ENCODE measurements at regions not wholly inside any gene's neighbourhood (a gene's known extent, or its start where the extent isn't known, plus 50 kb on each side); places are given as distances from the start of the nearest gene placed in this dataset.

DNA sequence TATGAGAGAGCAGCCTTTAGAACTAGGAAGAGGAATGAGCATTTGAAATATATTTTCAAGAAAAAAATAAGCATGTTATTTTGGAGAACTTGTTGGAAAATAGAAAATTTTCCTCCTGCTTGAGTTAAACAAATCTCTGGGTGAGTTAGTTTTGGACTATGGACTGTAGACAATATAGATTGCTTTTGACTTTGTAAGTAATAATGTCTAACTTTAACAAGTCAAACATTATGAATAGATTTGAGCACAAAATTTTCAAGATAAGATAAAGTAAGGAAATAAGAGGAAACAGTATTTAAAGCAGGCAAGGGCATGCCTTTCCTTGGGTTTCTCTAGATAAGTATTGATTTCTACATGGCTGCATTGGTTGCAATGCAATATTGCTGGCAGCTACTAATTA lies 360.8 kb downstream of the LMO4 start (continued):
- TF ChIP-seq, protein P1, sequence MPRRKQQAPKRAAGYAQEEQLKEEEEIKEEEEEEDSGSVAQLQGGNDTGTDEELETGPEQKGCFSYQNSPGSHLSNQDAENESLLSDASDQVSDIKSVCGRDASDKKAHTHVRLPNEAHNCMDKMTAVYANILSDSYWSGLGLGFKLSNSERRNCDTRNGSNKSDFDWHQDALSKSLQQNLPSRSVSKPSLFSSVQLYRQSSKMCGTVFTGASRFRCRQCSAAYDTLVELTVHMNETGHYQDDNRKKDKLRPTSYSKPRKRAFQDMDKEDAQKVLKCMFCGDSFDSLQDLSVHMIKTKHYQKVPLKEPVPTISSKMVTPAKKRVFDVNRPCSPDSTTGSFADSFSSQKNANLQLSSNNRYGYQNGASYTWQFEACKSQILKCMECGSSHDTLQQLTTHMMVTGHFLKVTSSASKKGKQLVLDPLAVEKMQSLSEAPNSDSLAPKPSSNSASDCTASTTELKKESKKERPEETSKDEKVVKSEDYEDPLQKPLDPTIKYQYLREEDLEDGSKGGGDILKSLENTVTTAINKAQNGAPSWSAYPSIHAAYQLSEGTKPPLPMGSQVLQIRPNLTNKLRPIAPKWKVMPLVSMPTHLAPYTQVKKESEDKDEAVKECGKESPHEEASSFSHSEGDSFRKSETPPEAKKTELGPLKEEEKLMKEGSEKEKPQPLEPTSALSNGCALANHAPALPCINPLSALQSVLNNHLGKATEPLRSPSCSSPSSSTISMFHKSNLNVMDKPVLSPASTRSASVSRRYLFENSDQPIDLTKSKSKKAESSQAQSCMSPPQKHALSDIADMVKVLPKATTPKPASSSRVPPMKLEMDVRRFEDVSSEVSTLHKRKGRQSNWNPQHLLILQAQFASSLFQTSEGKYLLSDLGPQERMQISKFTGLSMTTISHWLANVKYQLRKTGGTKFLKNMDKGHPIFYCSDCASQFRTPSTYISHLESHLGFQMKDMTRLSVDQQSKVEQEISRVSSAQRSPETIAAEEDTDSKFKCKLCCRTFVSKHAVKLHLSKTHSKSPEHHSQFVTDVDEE (CRISPR knock-in tag; IDR thresholded peaks at IDR 0.05): no peak
- TF ChIP-seq ZFP30 (CRISPR knock-in tag; IDR thresholded peaks at IDR 0.05): no peak

DNA sequence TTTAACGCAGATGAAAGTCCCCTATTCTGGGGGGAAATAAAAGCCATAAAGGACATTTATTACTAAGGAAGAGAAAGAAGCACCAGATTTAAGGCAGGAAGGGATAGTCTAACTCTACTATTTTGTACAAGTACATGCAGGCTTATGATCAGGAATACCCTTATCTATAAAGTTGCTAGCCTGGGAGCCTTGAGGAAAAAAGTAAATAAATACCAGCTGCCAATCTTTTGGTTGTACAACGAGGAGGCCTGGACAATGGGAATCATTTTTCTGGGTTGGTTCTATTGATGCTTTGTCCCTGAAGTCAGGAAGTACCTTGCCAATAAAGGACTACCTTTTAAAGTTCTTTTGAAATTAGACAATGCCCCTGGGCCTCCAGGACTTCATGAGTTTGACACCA lies 367.8 kb downstream of the LMO4 start:
- TF ChIP-seq ZNF8 (CRISPR knock-in tag; IDR thresholded peaks at IDR 0.05): no peak
- TF ChIP-seq, protein P2, sequence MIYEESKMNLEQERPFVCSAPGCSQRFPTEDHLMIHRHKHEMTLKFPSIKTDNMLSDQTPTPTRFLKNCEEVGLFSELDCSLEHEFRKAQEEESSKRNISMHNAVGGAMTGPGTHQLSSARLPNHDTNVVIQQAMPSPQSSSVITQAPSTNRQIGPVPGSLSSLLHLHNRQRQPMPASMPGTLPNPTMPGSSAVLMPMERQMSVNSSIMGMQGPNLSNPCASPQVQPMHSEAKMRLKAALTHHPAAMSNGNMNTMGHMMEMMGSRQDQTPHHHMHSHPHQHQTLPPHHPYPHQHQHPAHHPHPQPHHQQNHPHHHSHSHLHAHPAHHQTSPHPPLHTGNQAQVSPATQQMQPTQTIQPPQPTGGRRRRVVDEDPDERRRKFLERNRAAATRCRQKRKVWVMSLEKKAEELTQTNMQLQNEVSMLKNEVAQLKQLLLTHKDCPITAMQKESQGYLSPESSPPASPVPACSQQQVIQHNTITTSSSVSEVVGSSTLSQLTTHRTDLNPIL (CRISPR knock-in tag; IDR thresholded peaks at IDR 0.05; ENCODE audit: low read depth): no peak
- TF ChIP-seq ARNTL (CRISPR knock-in tag; IDR thresholded peaks at IDR 0.05; ENCODE audit: borderline replicate concordance, low read depth): no peak
- no peak for TF ChIP-seq ESRRG (CRISPR knock-in tag; IDR thresholded peaks at IDR 0.05)
- TF ChIP-seq, protein P3, sequence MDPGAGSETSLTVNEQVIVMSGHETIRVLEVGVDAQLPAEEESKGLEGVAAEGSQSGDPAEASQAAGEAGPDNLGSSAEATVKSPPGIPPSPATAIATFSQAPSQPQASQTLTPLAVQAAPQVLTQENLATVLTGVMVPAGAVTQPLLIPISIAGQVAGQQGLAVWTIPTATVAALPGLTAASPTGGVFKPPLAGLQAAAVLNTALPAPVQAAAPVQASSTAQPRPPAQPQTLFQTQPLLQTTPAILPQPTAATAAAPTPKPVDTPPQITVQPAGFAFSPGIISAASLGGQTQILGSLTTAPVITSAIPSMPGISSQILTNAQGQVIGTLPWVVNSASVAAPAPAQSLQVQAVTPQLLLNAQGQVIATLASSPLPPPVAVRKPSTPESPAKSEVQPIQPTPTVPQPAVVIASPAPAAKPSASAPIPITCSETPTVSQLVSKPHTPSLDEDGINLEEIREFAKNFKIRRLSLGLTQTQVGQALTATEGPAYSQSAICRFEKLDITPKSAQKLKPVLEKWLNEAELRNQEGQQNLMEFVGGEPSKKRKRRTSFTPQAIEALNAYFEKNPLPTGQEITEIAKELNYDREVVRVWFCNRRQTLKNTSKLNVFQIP (CRISPR knock-in tag; IDR thresholded peaks at IDR 0.05; ENCODE audit: borderline replicate concordance, low read depth): no peak
- TF ChIP-seq PPARA (CRISPR knock-in tag; IDR thresholded peaks at IDR 0.05; ENCODE audit: borderline replicate concordance): no peak
- TF ChIP-seq, protein P4, sequence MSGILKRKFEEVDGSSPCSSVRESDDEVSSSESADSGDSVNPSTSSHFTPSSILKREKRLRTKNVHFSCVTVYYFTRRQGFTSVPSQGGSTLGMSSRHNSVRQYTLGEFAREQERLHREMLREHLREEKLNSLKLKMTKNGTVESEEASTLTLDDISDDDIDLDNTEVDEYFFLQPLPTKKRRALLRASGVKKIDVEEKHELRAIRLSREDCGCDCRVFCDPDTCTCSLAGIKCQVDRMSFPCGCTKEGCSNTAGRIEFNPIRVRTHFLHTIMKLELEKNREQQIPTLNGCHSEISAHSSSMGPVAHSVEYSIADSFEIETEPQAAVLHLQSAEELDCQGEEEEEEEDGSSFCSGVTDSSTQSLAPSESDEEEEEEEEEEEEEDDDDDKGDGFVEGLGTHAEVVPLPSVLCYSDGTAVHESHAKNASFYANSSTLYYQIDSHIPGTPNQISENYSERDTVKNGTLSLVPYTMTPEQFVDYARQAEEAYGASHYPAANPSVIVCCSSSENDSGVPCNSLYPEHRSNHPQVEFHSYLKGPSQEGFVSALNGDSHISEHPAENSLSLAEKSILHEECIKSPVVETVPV (CRISPR knock-in tag; IDR thresholded peaks at IDR 0.05): no peak
- no peak for TF ChIP-seq ISL1 (CRISPR knock-in tag; IDR thresholded peaks at IDR 0.05)
- TF ChIP-seq ZFP3 (CRISPR knock-in tag; IDR thresholded peaks at IDR 0.05): no peak
- no peak for TF ChIP-seq ZFP30 (CRISPR knock-in tag; IDR thresholded peaks at IDR 0.05)
- TF ChIP-seq, protein P1 (CRISPR knock-in tag; IDR thresholded peaks at IDR 0.05): no peak
- TF ChIP-seq RARB (CRISPR knock-in tag; IDR thresholded peaks at IDR 0.05): no peak
- no peak for ATAC-seq

DNA sequence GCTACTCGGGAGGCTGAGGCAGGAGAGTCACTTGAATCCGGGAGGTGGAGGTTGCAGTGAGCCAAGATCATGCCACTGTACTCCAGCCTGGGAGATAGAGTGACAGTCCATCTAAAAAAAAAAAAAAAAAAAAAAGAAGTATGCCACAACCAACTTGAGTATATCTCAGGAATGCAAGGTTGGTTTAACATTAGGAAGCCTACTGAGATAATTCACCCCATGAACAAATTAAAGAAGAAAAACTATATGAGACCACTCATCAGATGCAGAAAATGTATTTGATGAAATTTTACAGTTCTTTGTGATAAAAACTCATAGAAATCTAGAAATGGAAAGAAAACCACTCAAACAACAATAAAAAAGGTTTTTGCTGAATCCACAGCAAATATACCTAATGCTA lies 373.8 kb downstream of the LMO4 start:
- TF ChIP-seq TOX (CRISPR knock-in tag; IDR thresholded peaks at IDR 0.05; ENCODE audit: borderline replicate concordance): no peak
- no peak for TF ChIP-seq CSDC2 (CRISPR knock-in tag; IDR thresholded peaks at IDR 0.05)
- TF ChIP-seq, protein P3 (CRISPR knock-in tag; IDR thresholded peaks at IDR 0.05; ENCODE audit: borderline replicate concordance, low read depth): no peak
- TF ChIP-seq BACH2 (CRISPR knock-in tag; IDR thresholded peaks at IDR 0.05; ENCODE audit: borderline replicate concordance): no peak
- no peak for TF ChIP-seq TCF4 (CRISPR knock-in tag; IDR thresholded peaks at IDR 0.05; ENCODE audit: borderline replicate concordance)
- ATAC-seq: no peak
